CD14-positive monocyte (primary cell): ENCODE measurements at regions not wholly inside any gene's neighbourhood (a gene's known extent, or its start where the extent isn't known, plus 50 kb on each side); places are given as distances from the start of the nearest gene placed in this dataset.

ENCODE experiments used
- DNase-seq, 3 donors: peaks; one replicate each; pipeline ENCODE4 v3.0.0-alpha.2; 2011 to 2022
- H2AFZ ChIP-seq: 2 replicates; pipeline ENCODE4 v1.6.0; 2012; ENCODE audit warnings: mild to moderate bottlenecking, low read depth, low read length, inconsistent platforms; ENCODE audit not compliant: insufficient read depth, poor library complexity, severe bottlenecking
- H3K27ac ChIP-seq, 2 donors: 1 replicate in 1 of 2; 2 replicates in 1 of 2; pipeline ENCODE4 v1.5.1; 2012 to 2013; ENCODE audit warnings: low read length in 2 of 2, control low read depth in 1 of 2, inconsistent platforms in 1 of 2, low read depth in 1 of 2, mild to moderate bottlenecking in 1 of 2
- H3K27me3 ChIP-seq, 2 donors: one replicate each; pipeline versions ENCODE4 v1.6.0 to v1.6.1; 2011 to 2013; ENCODE audit warnings: low read length in 2 of 2; ENCODE audit not compliant: control insufficient read depth in 2 of 2, insufficient read depth in 2 of 2
- H3K36me3 ChIP-seq, 2 donors: replicated peaks in 1 of 2; 1 replicate in 1 of 2; 2 replicates in 1 of 2; pipeline versions ENCODE4 v1.5.1 to v1.6.1; 2012 to 2013; ENCODE audit warnings: low read length in 2 of 2, control low read depth in 1 of 2, inconsistent platforms in 1 of 2, mild to moderate bottlenecking in 1 of 2; ENCODE audit not compliant: insufficient read depth in 2 of 2, control insufficient read depth in 1 of 2
- H3K4me1 ChIP-seq, 2 donors: 1 replicate in 1 of 2; 2 replicates in 1 of 2; pipeline versions ENCODE4 v1.5.1 to v1.6.1; 2012 to 2013; ENCODE audit warnings: low read length in 2 of 2, control low read depth in 1 of 2, inconsistent platforms in 1 of 2, mild to moderate bottlenecking in 1 of 2, moderate library complexity in 1 of 2; ENCODE audit not compliant: insufficient read depth in 2 of 2, control insufficient read depth in 1 of 2
- H3K4me2 ChIP-seq: replicated peaks from 2 replicates; pipeline ENCODE3; 2012; ENCODE audit warnings: low read length, moderate library complexity, mild to moderate bottlenecking; ENCODE audit not compliant: poor library complexity, severe bottlenecking; ENCODE audit errors: extremely low read depth
- H3K4me3 ChIP-seq, 3 experiments: fragments of 200-600 bp in 1 of 3; sonication (generic) in 1 of 3; replicated peaks in 1 of 3; 1 replicate in 2 of 3; 2 replicates in 1 of 3; pipeline ENCODE4 v1.5.1; 2011 to 2013; ENCODE audit warnings: low read length in 3 of 3, mild to moderate bottlenecking in 3 of 3, control low read depth in 2 of 3, low read depth in 2 of 3, inconsistent platforms in 1 of 3, moderate library complexity in 1 of 3
- H3K79me2 ChIP-seq: 2 replicates; pipeline ENCODE4 v1.6.0; 2012; ENCODE audit warnings: mild to moderate bottlenecking, control low read depth, inconsistent platforms, low read length, moderate library complexity; ENCODE audit not compliant: insufficient read depth
- H3K9ac ChIP-seq: 2 replicates; pipeline ENCODE4 v1.6.0; 2017; ENCODE audit warnings: low read length, mild to moderate bottlenecking; ENCODE audit not compliant: insufficient read depth, poor library complexity, severe bottlenecking
- H3K9me3 ChIP-seq, 2 donors: replicated peaks in 1 of 2; 1 replicate in 1 of 2; 2 replicates in 1 of 2; pipeline versions ENCODE4 v1.5.1 to v1.6.1; 2012 to 2013; ENCODE audit warnings: low read length in 2 of 2, control low read depth in 1 of 2; ENCODE audit not compliant: control insufficient read depth in 1 of 2, insufficient read depth in 1 of 2
- H4K20me1 ChIP-seq: 2 replicates; pipeline ENCODE4 v1.6.0; 2012; ENCODE audit warnings: mild to moderate bottlenecking, low read length, control low read depth, moderate library complexity; ENCODE audit not compliant: insufficient read depth
- H3K27ac Mint-ChIP-seq, 7 donors: one replicate each; pipeline ENCODE4 v1.8.0; 2020; ENCODE audit warnings: mild to moderate bottlenecking in 7 of 7, mixed read lengths in 7 of 7, moderate library complexity in 6 of 7, inconsistent platforms in 2 of 7
- H3K27me3 Mint-ChIP-seq, 3 donors: one replicate each; pipeline ENCODE4 v1.8.0; 2021 to 2022; ENCODE audit warnings: low read depth in 3 of 3, mild to moderate bottlenecking in 3 of 3, mixed read lengths in 3 of 3, moderate library complexity in 3 of 3, inconsistent platforms in 1 of 3
- H3K36me3 Mint-ChIP-seq, 2 donors: one replicate each; pipeline ENCODE4 v1.8.0; 2020; ENCODE audit warnings: mixed read lengths in 2 of 2, inconsistent platforms in 1 of 2, mild to moderate bottlenecking in 1 of 2
- H3K4me1 Mint-ChIP-seq: one replicate; pipeline ENCODE4 v1.8.0; 2020; ENCODE audit warnings: mild to moderate bottlenecking, mixed read lengths
- H3K4me3 Mint-ChIP-seq, 2 donors: one replicate each; pipeline ENCODE4 v1.8.0; 2020; ENCODE audit warnings: mild to moderate bottlenecking in 2 of 2, mixed read lengths in 2 of 2, moderate library complexity in 1 of 2
- H3K9me3 Mint-ChIP-seq, 7 donors: one replicate each; pipeline ENCODE4 v1.8.0; 2020 to 2022; ENCODE audit warnings: mixed read lengths in 7 of 7, mild to moderate bottlenecking in 6 of 7, moderate library complexity in 6 of 7, inconsistent platforms in 2 of 7
- WGBS: methylation state at CpG from one replicate; pipeline ENCODE4 v1.1.5; 2013; ENCODE audit warnings: missing lambda C conversion rate; ENCODE audit not compliant: insufficient coverage; 5-methylcytosine and 5-hydroxymethylcytosine counted together
- intact Hi-C, 2 donors: fragments of 100-400 bp; cut with micrococcal nuclease; formaldehyde crosslinking; loops; one replicate each; pipeline versions ENCODE4 v1.15.0 to v1.15.1; 2023
- TF ChIP-seq, protein P1 (sequence below): fragments of 200-600 bp; IDR thresholded peaks from one replicate; pipeline ENCODE4 v1.8.0; 2022; ENCODE audit warnings: antibody characterized with exemption, mild to moderate bottlenecking

DNA sequence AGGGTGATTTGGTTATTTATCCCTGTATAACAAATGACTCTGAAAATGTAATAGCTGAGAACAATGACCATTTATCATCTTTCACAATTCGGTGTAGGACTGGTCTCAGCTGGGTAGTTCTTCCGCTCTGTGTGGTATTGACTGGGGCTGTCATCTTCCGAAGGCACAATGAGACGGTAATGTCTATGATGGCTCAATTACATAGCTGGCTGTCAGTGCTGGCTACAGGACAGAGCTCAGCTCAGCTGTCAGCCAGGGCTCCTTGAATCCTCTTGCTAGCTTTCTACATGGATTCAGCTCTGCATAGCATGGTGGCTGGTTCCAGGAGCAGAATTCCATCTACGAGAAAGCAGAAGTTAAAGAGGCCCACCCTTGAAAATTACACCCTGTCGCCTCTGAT is 483.8 kb downstream of the TDRD15 start:
- Mint-ChIP-seq H3K27me3 (no peaks in the 10 kb centered on the region), H3K27ac (no peak overlapping the region), H3K9me3 (peaks cover 0 to 10% (median 3%) of the 10 kb centered on the region in 7 donors), H3K36me3 (no peaks in the 10 kb centered on the region), H3K4me3 (no peak overlapping the region), H3K4me1 (no peaks in the 10 kb centered on the region)
- H3K9ac ChIP-seq = no peak overlapping the region
- no peak overlapping the region for H3K4me3 ChIP-seq
- H3K4me2 ChIP-seq = no peak overlapping the region
- 84% methylated on average over 4 of the region's 6 CpGs for WGBS
- intact Hi-C loops = no loop called here
- no peaks in the 10 kb centered on the region for H3K36me3 ChIP-seq
- peaks cover 0 to 6% of the 10 kb centered on the region in 2 donors for H3K9me3 ChIP-seq
- no peak overlapping the region for H2AFZ ChIP-seq
- H3K27ac ChIP-seq = no peak overlapping the region
- no peaks in the 10 kb centered on the region for H3K79me2 ChIP-seq
- TF ChIP-seq, protein P1, sequence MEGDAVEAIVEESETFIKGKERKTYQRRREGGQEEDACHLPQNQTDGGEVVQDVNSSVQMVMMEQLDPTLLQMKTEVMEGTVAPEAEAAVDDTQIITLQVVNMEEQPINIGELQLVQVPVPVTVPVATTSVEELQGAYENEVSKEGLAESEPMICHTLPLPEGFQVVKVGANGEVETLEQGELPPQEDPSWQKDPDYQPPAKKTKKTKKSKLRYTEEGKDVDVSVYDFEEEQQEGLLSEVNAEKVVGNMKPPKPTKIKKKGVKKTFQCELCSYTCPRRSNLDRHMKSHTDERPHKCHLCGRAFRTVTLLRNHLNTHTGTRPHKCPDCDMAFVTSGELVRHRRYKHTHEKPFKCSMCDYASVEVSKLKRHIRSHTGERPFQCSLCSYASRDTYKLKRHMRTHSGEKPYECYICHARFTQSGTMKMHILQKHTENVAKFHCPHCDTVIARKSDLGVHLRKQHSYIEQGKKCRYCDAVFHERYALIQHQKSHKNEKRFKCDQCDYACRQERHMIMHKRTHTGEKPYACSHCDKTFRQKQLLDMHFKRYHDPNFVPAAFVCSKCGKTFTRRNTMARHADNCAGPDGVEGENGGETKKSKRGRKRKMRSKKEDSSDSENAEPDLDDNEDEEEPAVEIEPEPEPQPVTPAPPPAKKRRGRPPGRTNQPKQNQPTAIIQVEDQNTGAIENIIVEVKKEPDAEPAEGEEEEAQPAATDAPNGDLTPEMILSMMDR = no peak
- H3K4me1 ChIP-seq = no peaks in the 10 kb centered on the region
- no peaks in the 10 kb centered on the region for H3K27me3 ChIP-seq
- no peak for DNase-seq
- no peaks in the 10 kb centered on the region for H4K20me1 ChIP-seq

DNA sequence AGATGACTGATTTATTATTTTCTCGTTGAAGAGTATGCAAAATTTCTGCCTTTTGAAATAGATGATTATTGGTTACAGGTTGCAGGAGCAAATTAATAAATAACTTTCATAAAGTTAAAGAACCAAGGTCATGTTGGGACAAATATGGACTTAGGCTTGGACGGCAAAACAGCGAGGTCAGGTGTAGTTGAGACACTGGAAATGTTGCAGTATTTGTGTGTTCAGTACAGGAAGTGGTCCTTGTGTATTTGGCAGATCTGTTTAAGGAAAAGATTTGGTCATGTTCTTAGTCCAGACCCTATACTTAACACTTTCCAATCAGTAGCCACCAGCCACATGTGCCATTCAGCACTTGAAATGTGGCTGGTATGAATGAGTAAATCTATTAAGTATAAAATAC is 486.5 kb downstream of the TDRD15 start:
- Mint-ChIP-seq H3K27ac (no peak overlapping the region), H3K4me1 (no peaks in the 10 kb centered on the region), H3K36me3 (no peaks in the 10 kb centered on the region), H3K9me3 (peaks cover 0 to 7% (median 3%) of the 10 kb centered on the region in 7 donors), H3K4me3 (no peak overlapping the region), H3K27me3 (no peaks in the 10 kb centered on the region)
- TF ChIP-seq, protein P1 = no peak
- WGBS = 100% methylated on average over 2 of the region's 3 CpGs
- Histone ChIP-seq H3K79me2 (no peaks in the 10 kb centered on the region), H3K27ac (no peak overlapping the region), H2AFZ (no peak overlapping the region), H3K36me3 (no peaks in the 10 kb centered on the region), H4K20me1 (no peaks in the 10 kb centered on the region), H3K9ac (no peak overlapping the region), H3K4me3 (no peak overlapping the region), H3K27me3 (no peaks in the 10 kb centered on the region), H3K4me1 (no peaks in the 10 kb centered on the region), H3K4me2 (no peak overlapping the region), H3K9me3 (peaks cover 0 to 6% of the 10 kb centered on the region in 2 donors)
- intact Hi-C loops = no loop called here
- DNase-seq = no peak
